T-cell (primary cell): ENCODE measurements at regions not wholly inside any gene's neighbourhood (a gene's known extent, or its start where the extent isn't known, plus 50 kb on each side); places are given as distances from the start of the nearest gene placed in this dataset.

ENCODE experiments used
- ATAC-seq, 4 experiments: fragments of 200-7000 bp in 3 of 4; fragments of 150-1000 bp in 1 of 4; cut with Tn5 transposase; replicated peaks in 1 of 4; 1 replicate in 3 of 4; 2 replicates in 1 of 4; pipeline ENCODE4 v1.10.0; 2021; ENCODE audit warnings: moderate library complexity in 3 of 4, mild to moderate bottlenecking in 2 of 4, moderate number of reproducible peaks in 1 of 4
- CTCF ChIA-PET, 2 donors: fragments of 300-600 bp; sonication (Branson Sonifier 250); formaldehyde crosslinking; loops; one replicate each; lab custom pipeline; 2022; ENCODE audit warnings: antibody characterized with exemption in 2 of 2; lab: Charles Lee
- POLR2A ChIA-PET, 2 donors: fragments of 300-600 bp; sonication (Branson Sonifier 250); formaldehyde crosslinking; loops; one replicate each; lab custom pipeline; 2022; ENCODE audit warnings: antibody characterized with exemption in 2 of 2; lab: Charles Lee
- DNase-seq, 35 experiments: peaks; one replicate each; pipeline versions ENCODE4 v3.0.0 to v3.0.0-alpha.2; 2013 to 2023
- H3K27ac ChIP-seq: one replicate; pipeline ENCODE4 v1.5.1; 2013; ENCODE audit warnings: low read length
- H3K27me3 ChIP-seq, 2 experiments: replicated peaks in 1 of 2; 1 replicate in 1 of 2; 2 replicates in 1 of 2; pipeline versions ENCODE4 v1.6.1 to v1.7.0; 2013; ENCODE audit warnings: low read length in 1 of 2, mixed read lengths in 1 of 2; ENCODE audit not compliant: control insufficient read depth in 2 of 2, insufficient read depth in 2 of 2; ENCODE audit errors: extremely low read depth in 1 of 2
- H3K36me3 ChIP-seq, 2 donors: 1 replicate in 1 of 2; 2 replicates in 1 of 2; pipeline versions ENCODE4 v1.6.1 to v1.7.0; 2013; ENCODE audit warnings: low read length in 1 of 2; ENCODE audit not compliant: control insufficient read depth in 2 of 2, insufficient read depth in 1 of 2; ENCODE audit errors: extremely low read depth in 1 of 2
- H3K4me1 ChIP-seq, 2 experiments: 1 replicate in 1 of 2; 2 replicates in 1 of 2; pipeline versions ENCODE4 v1.6.1 to v1.7.0; 2013; ENCODE audit warnings: low read length in 2 of 2, mixed read lengths in 1 of 2; ENCODE audit not compliant: insufficient read depth in 2 of 2, control insufficient read depth in 1 of 2; ENCODE audit errors: extremely low read depth in 1 of 2
- H3K4me3 ChIP-seq, 2 donors: 1 replicate in 1 of 2; 2 replicates in 1 of 2; pipeline versions ENCODE4 v1.5.1 to v1.7.0; 2013; ENCODE audit warnings: mild to moderate bottlenecking in 2 of 2, low read length in 1 of 2, moderate library complexity in 1 of 2; ENCODE audit not compliant: control insufficient read depth in 1 of 2; ENCODE audit errors: extremely low read depth in 1 of 2
- H3K9me3 ChIP-seq: 2 replicates; pipeline ENCODE4 v1.7.0; 2013
- H3K27ac Mint-ChIP-seq, 2 donors: one replicate each; pipeline ENCODE4 v1.8.0; 2020 to 2021; ENCODE audit warnings: mild to moderate bottlenecking in 2 of 2, mixed read lengths in 2 of 2
- H3K27me3 Mint-ChIP-seq, 2 donors: one replicate each; pipeline ENCODE4 v1.8.0; 2021 to 2022; ENCODE audit warnings: mixed read lengths in 2 of 2
- H3K36me3 Mint-ChIP-seq: one replicate; pipeline ENCODE4 v1.8.0; 2021; ENCODE audit warnings: mixed read lengths
- H3K4me1 Mint-ChIP-seq, 3 donors: one replicate each; pipeline ENCODE4 v1.8.0; 2020 to 2022; ENCODE audit warnings: mixed read lengths in 3 of 3, mild to moderate bottlenecking in 1 of 3
- H3K4me3 Mint-ChIP-seq, 3 donors: one replicate each; pipeline ENCODE4 v1.8.0; 2020 to 2022; ENCODE audit warnings: mild to moderate bottlenecking in 3 of 3, mixed read lengths in 3 of 3, moderate library complexity in 3 of 3
- H3K9me3 Mint-ChIP-seq, 3 donors: one replicate each; pipeline ENCODE4 v1.8.0; 2020 to 2022; ENCODE audit warnings: mixed read lengths in 3 of 3
- WGBS: methylation state at CpG from one replicate; pipeline ENCODE4 v1.1.5; 2013; ENCODE audit warnings: missing lambda C conversion rate; ENCODE audit not compliant: insufficient coverage; 5-methylcytosine and 5-hydroxymethylcytosine counted together

GRCh38 chr17:79233916-79234551 lies 159.4 kb downstream of the ENGASE start:
- ChIA-PET CTCF (no interaction called here), POLR2A (no interaction called here)
- no peaks in the 10 kb centered on the region for H3K4me1 Mint-ChIP-seq
- no peak overlapping the region for H3K27ac ChIP-seq
- 75% methylated on average over 25 of the region's 28 CpGs for WGBS
- peaks cover 0 to 37% of the 10 kb centered on the region in 2 experiments for H3K27me3 ChIP-seq
- no peak for DNase-seq
- no peak overlapping the region for H3K4me3 ChIP-seq
- H3K27ac Mint-ChIP-seq: no peak overlapping the region
- peaks cover 4 to 11% of the 10 kb centered on the region in 2 donors for H3K27me3 Mint-ChIP-seq
- H3K4me3 Mint-ChIP-seq: no peak overlapping the region
- H3K36me3 Mint-ChIP-seq: no peaks in the 10 kb centered on the region
- no peaks in the 10 kb centered on the region for H3K9me3 Mint-ChIP-seq
- H3K36me3 ChIP-seq: no peaks in the 10 kb centered on the region
- no peak for ATAC-seq
- H3K9me3 ChIP-seq: no peaks in the 10 kb centered on the region
- no peaks in the 10 kb centered on the region for H3K4me1 ChIP-seq

- ATAC-seq: no peak
- Mint-ChIP-seq H3K36me3 (no peaks in the 10 kb centered on the region), H3K9me3 (no peaks in the 10 kb centered on the region), H3K27me3 (peaks cover 11 to 17% of the 10 kb centered on the region in 2 donors), H3K4me3 (no peak overlapping the region), H3K27ac (no peak overlapping the region), H3K4me1 (no peaks in the 10 kb centered on the region)
- Histone ChIP-seq H3K4me3 (no peak overlapping the region), H3K9me3 (no peaks in the 10 kb centered on the region), H3K4me1 (no peaks in the 10 kb centered on the region), H3K36me3 (no peaks in the 10 kb centered on the region), H3K27ac (no peak overlapping the region), H3K27me3 (peaks cover 0 to 36% of the 10 kb centered on the region in 2 experiments)
- no peak for DNase-seq
- 50% methylated on average over 1 of the region's 5 CpGs for WGBS
- ChIA-PET CTCF (interaction anchor here in 1 of 2 donors (0.5 to 0.6 kb wide), 2 partner anchors 15 to 361 kb away, joined by 3 read pairs; no protein-coding TSS in a partner anchor), POLR2A (no interaction called here)
Measured at GRCh38 chr17:79232957-79233356, 158.3 kb downstream of the ENGASE start.

GRCh38 chr17:79231766-79232287 lies 157.2 kb downstream of the ENGASE start:
- no peaks in the 10 kb centered on the region for H3K9me3 ChIP-seq
- H3K36me3 Mint-ChIP-seq: no peaks in the 10 kb centered on the region
- WGBS: 65% methylated on average over 3 of the region's 10 CpGs
- H3K27me3 ChIP-seq: peaks cover 0 to 41% of the 10 kb centered on the region in 2 experiments
- ATAC-seq (no peak), DNase-seq (no peak)
- no peak overlapping the region for H3K27ac Mint-ChIP-seq
- no peaks in the 10 kb centered on the region for H3K4me1 ChIP-seq
- H3K27ac ChIP-seq: no peak overlapping the region
- H3K36me3 ChIP-seq: no peaks in the 10 kb centered on the region
- ChIA-PET POLR2A (no interaction called here), CTCF (no interaction called here)
- H3K4me1 Mint-ChIP-seq: no peaks in the 10 kb centered on the region
- no peak overlapping the region for H3K4me3 ChIP-seq
- H3K27me3 Mint-ChIP-seq: peaks cover 11% of the 10 kb centered on the region in 2 donors
- H3K4me3 Mint-ChIP-seq: no peak overlapping the region
- H3K9me3 Mint-ChIP-seq: no peaks in the 10 kb centered on the region

- no peak for DNase-seq
- ChIA-PET POLR2A (no interaction called here), CTCF (no interaction called here)
- Histone ChIP-seq H3K27me3 (peaks cover 0 to 45% of the 10 kb centered on the region in 2 experiments), H3K27ac (no peak overlapping the region), H3K4me3 (no peak overlapping the region), H3K36me3 (no peaks in the 10 kb centered on the region), H3K4me1 (no peaks in the 10 kb centered on the region), H3K9me3 (no peaks in the 10 kb centered on the region)
- ATAC-seq: no peak
- Mint-ChIP-seq H3K27ac (no peak overlapping the region), H3K4me3 (no peak overlapping the region), H3K27me3 (peaks cover 9 to 17% of the 10 kb centered on the region in 2 donors), H3K9me3 (no peaks in the 10 kb centered on the region), H3K36me3 (no peaks in the 10 kb centered on the region), H3K4me1 (no peaks in the 10 kb centered on the region)
- 77% methylated on average over 6 of the region's 7 CpGs for WGBS
Measured at GRCh38 chr17:79230576-79230975, 156.0 kb downstream of the ENGASE start.

DNA sequence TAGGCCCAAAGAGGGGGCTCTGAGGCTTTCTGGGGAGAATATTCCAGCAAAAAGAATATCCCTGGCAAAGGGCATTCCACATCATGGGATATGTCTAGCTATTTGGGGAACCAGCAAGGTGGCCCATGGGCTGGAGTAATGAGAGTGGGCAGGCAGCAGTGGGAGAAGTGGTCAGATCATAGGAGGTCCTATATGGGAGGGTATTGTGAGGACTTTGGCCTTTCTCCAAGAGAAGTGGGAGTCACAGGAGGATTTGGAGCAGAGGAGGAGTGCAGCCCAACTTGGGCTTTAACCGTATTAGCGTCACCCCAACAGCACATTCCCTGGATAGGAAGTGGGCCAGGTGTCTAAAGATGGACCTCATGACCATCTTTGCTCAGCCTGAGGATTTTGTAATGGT lies 151.4 kb downstream of the ENGASE start:
- CTCF ChIA-PET: no interaction called here
- H3K27me3 Mint-ChIP-seq: peaks cover 26 to 50% of the 10 kb centered on the region in 2 donors
- WGBS: no CpG with 5 or more reads among the region's 2 CpGs
- no peaks in the 10 kb centered on the region for H3K36me3 ChIP-seq
- H3K4me1 Mint-ChIP-seq: no peaks in the 10 kb centered on the region
- H3K4me3 ChIP-seq: no peak overlapping the region
- no peak for ATAC-seq
- H3K27ac Mint-ChIP-seq: no peak overlapping the region
- no peak overlapping the region for H3K4me3 Mint-ChIP-seq
- H3K36me3 Mint-ChIP-seq: no peaks in the 10 kb centered on the region
- peaks cover 0 to under 1% of the 10 kb centered on the region in 2 experiments for H3K4me1 ChIP-seq
- no peaks in the 10 kb centered on the region for H3K9me3 Mint-ChIP-seq
- H3K9me3 ChIP-seq: no peaks in the 10 kb centered on the region
- DNase-seq: no peak
- no peak overlapping the region for H3K27ac ChIP-seq
- POLR2A ChIA-PET: no interaction called here
- peaks cover 0 to 74% of the 10 kb centered on the region in 2 experiments for H3K27me3 ChIP-seq

- Histone ChIP-seq H3K27ac (no peak overlapping the region), H3K36me3 (no peaks in the 10 kb centered on the region), H3K27me3 (peaks cover 0 to 85% of the 10 kb centered on the region in 2 experiments), H3K9me3 (no peaks in the 10 kb centered on the region), H3K4me3 (no peak overlapping the region), H3K4me1 (peaks cover 0 to 11% of the 10 kb centered on the region in 2 experiments)
- no peak for ATAC-seq
- Mint-ChIP-seq H3K4me3 (no peak overlapping the region), H3K27me3 (peaks cover 32 to 61% of the 10 kb centered on the region in 2 donors), H3K9me3 (no peaks in the 10 kb centered on the region), H3K36me3 (no peaks in the 10 kb centered on the region), H3K27ac (no peak overlapping the region), H3K4me1 (peaks cover 5 to 8% (median 5%) of the 10 kb centered on the region in 3 donors)
- WGBS: 96% methylated on average over 4 of the region's 5 CpGs
- CTCF ChIA-PET: no interaction called here
- DNase-seq: no peak
- POLR2A ChIA-PET: no interaction called here
Measured at GRCh38 chr17:79224903-79225302, 150.3 kb downstream of the ENGASE start.
